H1 (cell line): ENCODE measurements at regions not wholly inside any gene's neighbourhood (a gene's known extent, or its start where the extent isn't known, plus 50 kb on each side); places are given as distances from the start of the nearest gene placed in this dataset.

Experiments used
- CTCF ChIA-PET: fragments of 300-600 bp; sonication (Branson Sonifier 250); formaldehyde crosslinking; loops from one replicate; lab custom pipeline; 2021; ENCODE audit not compliant: partially characterized antibody; lab: Charles Lee
- POLR2A ChIA-PET: fragments of 300-600 bp; sonication (Branson Sonifier 250); formaldehyde crosslinking; loops from one replicate; lab custom pipeline; 2021; ENCODE audit warnings: inconsistent platforms; ENCODE audit not compliant: partially characterized antibody; lab: Charles Lee
- DNase-seq, 2 experiments: peaks; one replicate each; pipeline versions ENCODE4 v3.0.0 to v3.0.0-alpha.2; 2010 to 2022; ENCODE audit warnings: low spot score in 2 of 2, low read depth in 1 of 2, mixed read lengths in 1 of 2
- FAIRE-seq: peaks from 2 replicates; lab custom pipeline; 2011; peaks lifted over from hg19 to GRCh38; lab: Jason Lieb, UNC
- H2AFZ ChIP-seq: 2 replicates; pipeline ENCODE4 v1.8.1; 2012; ENCODE audit warnings: low read length, inconsistent platforms
- H2AK5ac ChIP-seq: 2 replicates; pipeline ENCODE4 v1.6.1; 2013; ENCODE audit warnings: low read depth, low read length
- H2BK120ac ChIP-seq: replicated peaks from 2 replicates; pipeline ENCODE3; 2013; ENCODE audit warnings: low read depth, low read length, inconsistent platforms
- H2BK12ac ChIP-seq: 2 replicates; pipeline ENCODE4 v1.6.1; 2013; ENCODE audit warnings: low read depth, low read length
- H2BK15ac ChIP-seq: 2 replicates; pipeline ENCODE4 v1.6.1; 2013; ENCODE audit warnings: low read length
- H2BK20ac ChIP-seq: 2 replicates; pipeline ENCODE4 v1.6.1; 2013; ENCODE audit warnings: low read length
- H2BK5ac ChIP-seq: 2 replicates; pipeline ENCODE4 v1.6.1; 2013; ENCODE audit warnings: low read depth, low read length
- H3K14ac ChIP-seq: 2 replicates; pipeline ENCODE4 v1.6.1; 2013; ENCODE audit warnings: inconsistent platforms; ENCODE audit not compliant: insufficient read length
- H3K18ac ChIP-seq: 2 replicates; pipeline ENCODE4 v1.6.1; 2013; ENCODE audit warnings: low read length; ENCODE audit errors: extremely low read depth
- H3K23ac ChIP-seq: 2 replicates; pipeline ENCODE4 v1.6.1; 2013; ENCODE audit warnings: inconsistent platforms; ENCODE audit not compliant: insufficient read length
- H3K23me2 ChIP-seq: 2 replicates; pipeline ENCODE4 v1.6.1; 2013; ENCODE audit warnings: low read depth, low read length
- H3K27ac ChIP-seq: 2 replicates; pipeline ENCODE4 v1.6.1; 2011; ENCODE audit warnings: low read depth, low read length, inconsistent platforms
- H3K27me3 ChIP-seq, 4 experiments: replicated peaks in 1 of 4; 1 replicate in 1 of 4; 2 replicates in 3 of 4; pipeline versions ENCODE4 v1.6.1 to v1.8.1; 2011 to 2013; ENCODE audit warnings: low read length in 3 of 4, mild to moderate bottlenecking in 3 of 4, inconsistent platforms in 2 of 4, mixed read lengths in 2 of 4, moderate library complexity in 1 of 4; ENCODE audit not compliant: control insufficient read depth in 3 of 4, insufficient read depth in 3 of 4; ENCODE audit errors: extremely low read depth in 1 of 4
- H3K36me3 ChIP-seq, 4 experiments: 2 replicates each; pipeline versions ENCODE4 v1.6.1 to v1.8.1; 2011 to 2013; ENCODE audit warnings: mild to moderate bottlenecking in 4 of 4, low read length in 3 of 4, moderate library complexity in 2 of 4, control low read depth in 1 of 4, inconsistent platforms in 1 of 4; ENCODE audit not compliant: insufficient read depth in 4 of 4, control insufficient read depth in 2 of 4
- H3K4ac ChIP-seq: replicated peaks from 2 replicates; pipeline ENCODE3; 2013; ENCODE audit warnings: low read length, low read depth, mixed read lengths, inconsistent platforms; ENCODE audit not compliant: insufficient read length
- H3K4me1 ChIP-seq, 4 experiments: replicated peaks in 1 of 4; 1 replicate in 1 of 4; 2 replicates in 3 of 4; pipeline versions ENCODE4 v1.6.1 to v1.8.1; 2011 to 2013; ENCODE audit warnings: low read length in 3 of 4, inconsistent platforms in 2 of 4, mixed read lengths in 1 of 4; ENCODE audit not compliant: insufficient read depth in 4 of 4, control insufficient read depth in 3 of 4
- H3K4me2 ChIP-seq, 2 experiments: 2 replicates each; pipeline versions ENCODE4 v1.6.1 to v1.8.1; 2011 to 2013; ENCODE audit warnings: low read depth in 2 of 2, low read length in 2 of 2, control low read depth in 1 of 2, inconsistent platforms in 1 of 2, mild to moderate bottlenecking in 1 of 2; ENCODE audit not compliant: insufficient read depth in 1 of 2
- H3K4me3 ChIP-seq, 4 experiments: fragments of 200-600, 300-600 bp in 1 of 4; sonication (generic), shearing (Covaris generic), sonication (Bioruptor Twin) in 1 of 4; 2 replicates each; pipeline versions ENCODE4 v1.5.1 to v1.8.1; 2011 to 2016; ENCODE audit warnings: low read length in 4 of 4, low read depth in 3 of 4, control low read depth in 2 of 4, inconsistent platforms in 2 of 4, mild to moderate bottlenecking in 2 of 4, mixed read lengths in 1 of 4, moderate library complexity in 1 of 4; ENCODE audit not compliant: insufficient read depth in 2 of 4; ENCODE audit errors: extremely low read depth in 1 of 4
- H3K56ac ChIP-seq: replicated peaks from 2 replicates; pipeline ENCODE3; 2013; ENCODE audit warnings: low read depth, mild to moderate bottlenecking, mixed read lengths, low read length, inconsistent platforms; ENCODE audit not compliant: insufficient read length
- H3K79me1 ChIP-seq: 2 replicates; pipeline ENCODE4 v1.6.1; 2013; ENCODE audit warnings: low read depth, low read length, control low read depth
- H3K79me2 ChIP-seq, 2 experiments: 2 replicates each; pipeline versions ENCODE4 v1.6.1 to v1.8.1; 2012 to 2013; ENCODE audit warnings: low read length in 2 of 2, mild to moderate bottlenecking in 2 of 2, inconsistent platforms in 1 of 2; ENCODE audit not compliant: insufficient read depth in 2 of 2, control insufficient read depth in 1 of 2
- H3K9ac ChIP-seq, 4 experiments: replicated peaks in 1 of 4; 1 replicate in 1 of 4; 2 replicates in 3 of 4; pipeline versions ENCODE4 v1.6.1 to v1.8.1; 2011 to 2013; ENCODE audit warnings: low read depth in 3 of 4, low read length in 3 of 4, control low read depth in 2 of 4, mild to moderate bottlenecking in 2 of 4, moderate library complexity in 2 of 4, inconsistent platforms in 1 of 4; ENCODE audit errors: extremely low read depth in 1 of 4
- H3K9me3 ChIP-seq, 2 experiments: 2 replicates each; pipeline versions ENCODE4 v1.6.1 to v1.8.1; 2012 to 2013; ENCODE audit warnings: mild to moderate bottlenecking in 2 of 2, moderate library complexity in 2 of 2, control low read depth in 1 of 2, inconsistent platforms in 1 of 2, low read depth in 1 of 2, low read length in 1 of 2, mixed read lengths in 1 of 2; ENCODE audit not compliant: insufficient read depth in 2 of 2
- H4K20me1 ChIP-seq, 2 experiments: replicated peaks in 1 of 2; 2 replicates each; pipeline versions ENCODE3 to v1.8.1; 2011 to 2013; ENCODE audit warnings: inconsistent platforms in 2 of 2, low read length in 2 of 2, mild to moderate bottlenecking in 1 of 2; ENCODE audit not compliant: insufficient read depth in 2 of 2, control insufficient read depth in 1 of 2
- H4K5ac ChIP-seq: 2 replicates; pipeline ENCODE4 v1.6.1; 2013; ENCODE audit warnings: low read length, low read depth, mixed read lengths, inconsistent platforms; ENCODE audit not compliant: insufficient read length
- H4K8ac ChIP-seq: 2 replicates; pipeline ENCODE4 v1.8.0; 2013; ENCODE audit warnings: mild to moderate bottlenecking, moderate library complexity, low read length, inconsistent platforms; ENCODE audit not compliant: insufficient read depth; ENCODE audit errors: extremely low read depth
- H4K91ac ChIP-seq: replicated peaks from 2 replicates; pipeline ENCODE3; 2013; ENCODE audit warnings: low read length, mixed read lengths, inconsistent platforms; ENCODE audit not compliant: insufficient read length
- CBX8 ChIP-seq: fragments of 300-800, 300-1000 bp; sonication (generic); IDR thresholded peaks from 2 replicates; pipeline ENCODE4 v1.7.1; 2016; ENCODE audit warnings: low read depth, low read length, borderline replicate concordance
- CHD2 ChIP-seq: IDR thresholded peaks from 2 replicates; pipeline ENCODE4 v1.6.1; 2012; ENCODE audit warnings: low read length, improper control_type of control experiment
- CTBP2 ChIP-seq: IDR thresholded peaks from 2 replicates; pipeline ENCODE4 v1.7.0; 2011; ENCODE audit warnings: borderline replicate concordance, mild to moderate bottlenecking, moderate library complexity, mixed read lengths, low read length; ENCODE audit not compliant: insufficient read depth, insufficient read length
- E2F6 ChIP-seq: IDR thresholded peaks from 2 replicates; pipeline ENCODE4 v1.6.1; 2012; ENCODE audit warnings: inconsistent platforms
- JUND ChIP-seq: IDR thresholded peaks from 2 replicates; pipeline ENCODE4 v1.6.1; 2011; ENCODE audit warnings: mild to moderate bottlenecking, improper control_type of control experiment, low read length
- MAFK ChIP-seq: IDR thresholded peaks from 2 replicates; pipeline ENCODE4 v1.6.1; 2012; ENCODE audit warnings: low read depth, mild to moderate bottlenecking, improper control_type of control experiment, low read length
- MAX ChIP-seq: IDR thresholded peaks from 2 replicates; pipeline ENCODE4 v1.6.1; 2012; ENCODE audit warnings: inconsistent platforms
- NANOG ChIP-seq: IDR thresholded peaks from 2 replicates; pipeline ENCODE4 v1.6.1; 2011; ENCODE audit warnings: low read length, low read depth, mild to moderate bottlenecking, inconsistent platforms; ENCODE audit not compliant: insufficient read depth, poor library complexity, severe bottlenecking
- PHF8 ChIP-seq: fragments of 200-600 bp; sonication (generic); conservative IDR thresholded peaks from 2 replicates; pipeline ENCODE4 v1.7.1; 2012; ENCODE audit warnings: low read depth, mild to moderate bottlenecking, inconsistent platforms, low read length, moderate library complexity
- POLR2A ChIP-seq, 2 experiments: IDR thresholded peaks; 1 replicate in 1 of 2; 2 replicates in 1 of 2; pipeline ENCODE4 v1.6.1; 2011; ENCODE audit warnings: low read depth in 2 of 2, low read length in 2 of 2, mild to moderate bottlenecking in 2 of 2; ENCODE audit errors: control extremely low read depth in 1 of 2
- POU5F1 ChIP-seq: IDR thresholded peaks from 2 replicates; pipeline ENCODE4 v1.6.1; 2011; ENCODE audit warnings: low read depth, mild to moderate bottlenecking, low read length, moderate library complexity
- SIN3A ChIP-seq, 2 experiments: IDR thresholded peaks in 1 of 2; conservative IDR thresholded peaks in 1 of 2; 2 replicates each; pipeline ENCODE4 v1.6.1; 2011 to 2012; ENCODE audit warnings: low read length in 2 of 2, improper control_type of control experiment in 1 of 2, low read depth in 1 of 2, mild to moderate bottlenecking in 1 of 2
- TAF1 ChIP-seq: IDR thresholded peaks from 2 replicates; pipeline ENCODE4 v1.6.1; 2011; ENCODE audit warnings: mild to moderate bottlenecking, low read depth, low read length
- TEAD4 ChIP-seq: IDR thresholded peaks from 2 replicates; pipeline ENCODE4 v1.6.1; 2012; ENCODE audit warnings: low read depth, low read length, inconsistent platforms, mixed read lengths
- YY1 ChIP-seq: IDR thresholded peaks from 2 replicates; pipeline ENCODE4 v1.6.1; 2011; ENCODE audit warnings: low read depth, mild to moderate bottlenecking, low read length
- WGBS, 2 experiments: shearing (Covaris generic) in 1 of 2; methylation state at CpG; one replicate each; pipeline versions ENCODE4 v1.1.6 to v1.1.7; 2013 to 2015; ENCODE audit warnings: low lambda C conversion rate in 2 of 2, mixed read lengths in 2 of 2, inconsistent platforms in 1 of 2, low coverage in 1 of 2, missing lambda C conversion rate in 1 of 2; ENCODE audit not compliant: insufficient replicate concordance in 2 of 2, insufficient coverage in 1 of 2, insufficient read length in 1 of 2; ENCODE audit errors: extremely low coverage in 1 of 2, missing lambda C conversion rate in 1 of 2; 5-methylcytosine and 5-hydroxymethylcytosine counted together

DNA sequence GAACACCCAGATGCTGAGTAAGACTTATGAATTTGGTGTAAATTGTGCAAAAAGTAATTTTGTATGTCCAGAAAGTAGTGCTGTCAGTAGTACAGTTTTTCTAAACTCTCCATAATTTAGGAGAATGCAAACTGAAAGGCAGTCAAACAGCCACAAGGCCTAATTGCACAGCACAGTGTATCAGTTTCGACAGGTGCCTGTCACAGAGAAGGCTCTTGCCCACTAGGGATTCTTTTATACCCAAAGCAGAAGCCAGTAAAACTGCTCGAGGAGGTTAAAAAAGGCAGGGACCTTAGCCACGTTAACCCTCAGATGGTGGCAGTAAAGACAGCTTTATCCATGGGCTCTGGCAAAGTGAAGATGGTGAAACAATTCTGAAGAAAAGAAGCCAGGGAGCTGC is 69.4 kb upstream of the GATB start:
- Histone ChIP-seq H3K14ac (no peak overlapping the region), H4K5ac (no peak overlapping the region), H3K27ac (no peak overlapping the region), H2AFZ (no peak overlapping the region), H2AK5ac (no peak overlapping the region), H3K79me2 (no peaks in the 10 kb centered on the region), H2BK20ac (no peak overlapping the region), H2BK120ac (no peak overlapping the region), H4K20me1 (no peaks in the 10 kb centered on the region)
- TF ChIP-seq SIN3A (conservative IDR thresholded peaks at IDR 0.05 in 1 of 2, IDR thresholded peaks at IDR 0.05 in 1 of 2; ENCODE audit: low read depth in 1 of 2, low read length in 2 of 2) (no peak), POLR2A (IDR thresholded peaks at IDR 0.05; ENCODE audit: control extremely low read depth in 1 of 2, low read depth in 2 of 2, low read length in 2 of 2) (no peak), PHF8 (no peak), YY1 (no peak), CBX8 (no peak), E2F6 (no peak), TAF1 (no peak), CTBP2 (no peak), MAFK (no peak), JUND (no peak), POU5F1 (no peak), NANOG (no peak), MAX (no peak), CHD2 (no peak), TEAD4 (no peak)
- TF ChIP-seq, all 59 proteins: peak for 0
- ChIA-PET CTCF (no interaction called here), POLR2A (no interaction called here)
- Histone ChIP-seq H4K8ac (no peak overlapping the region), H3K4me2 (no peak overlapping the region), H4K91ac (no peak overlapping the region), H3K9ac (no peak overlapping the region), H2BK5ac (no peak overlapping the region), H3K4ac (no peak overlapping the region), H3K18ac (no peak overlapping the region), H3K23ac (no peak overlapping the region), H3K27me3 (no peaks in the 10 kb centered on the region), H3K56ac (no peak overlapping the region), H3K23me2 (no peaks in the 10 kb centered on the region), H3K9me3 (peaks cover 0 to 5% of the 10 kb centered on the region in 2 experiments; a peak in 1 of 4 replicates), H3K4me3 (no peak overlapping the region), H3K36me3 (no peaks in the 10 kb centered on the region), H2BK12ac (no peak overlapping the region), H3K4me1 (peaks cover 0 to 2% (median under 1%) of the 10 kb centered on the region in 4 experiments; a peak in 2 of 7 replicates), H2BK15ac (no peak overlapping the region), H3K79me1 (no peaks in the 10 kb centered on the region)
- DNase-seq = no peak
- FAIRE-seq = no peak
- 92% methylated on average over 3 of the region's 3 CpGs; no CpG with 5 or more reads in 1 of the 2 experiments for WGBS, 2 experiments
